ENCODE measurements at regions not wholly inside any gene's neighbourhood (a gene's known extent, or its start where the extent isn't known, plus 50 kb on each side); places are given as distances from the start of the nearest gene placed in this dataset.

- no peak for DNase-seq
Observed at GRCh38 chr4:28555866-28556265, 1695.2 kb downstream of the STIM2 start.

DNA sequence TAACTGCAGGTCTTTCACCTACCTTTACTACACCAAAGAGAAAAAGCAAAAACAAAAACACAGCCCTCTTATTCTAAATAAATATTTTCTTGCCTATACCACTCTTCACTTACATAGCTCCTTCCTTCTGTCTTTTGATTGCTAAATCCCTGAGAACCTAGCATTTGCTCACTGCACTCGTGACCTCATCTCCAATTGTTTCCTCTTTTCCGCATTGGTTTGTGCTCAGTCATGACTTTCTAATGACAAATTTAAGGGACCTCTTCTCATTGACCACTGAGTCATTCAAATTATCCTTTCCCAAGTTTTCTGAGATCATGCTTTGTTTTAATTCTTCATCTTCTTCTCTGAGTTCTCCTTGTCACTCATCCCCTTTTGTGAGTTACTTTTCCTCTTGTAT, 1697.1 kb downstream of the STIM2 start:
- no peak for DNase-seq

GRCh38 chr4:28558895-28559294, 1698.3 kb downstream of the STIM2 start:
- no peak for DNase-seq

DNA sequence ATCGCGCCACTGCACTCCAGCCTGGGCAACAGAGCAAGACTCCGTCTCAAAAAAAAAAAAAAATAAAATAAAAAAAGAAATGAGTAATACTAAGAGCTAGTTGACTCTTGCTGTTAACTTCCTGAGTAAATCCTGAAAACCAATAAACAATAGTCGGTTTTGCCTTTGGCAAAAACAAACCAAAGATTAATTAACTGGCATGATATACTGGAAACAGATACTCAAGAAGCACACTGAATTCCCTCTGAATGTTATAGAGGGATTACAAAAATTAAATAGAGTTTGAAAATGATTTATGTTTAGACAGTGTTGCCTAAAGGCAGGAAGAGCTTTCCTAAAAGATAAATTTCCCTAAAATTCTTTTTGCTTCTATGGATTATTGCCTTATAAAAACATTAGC, 1702.3 kb downstream of the STIM2 start:
- DNase-seq = no peak

- no peak for DNase-seq
Observed at GRCh38 chr4:28565396-28565795, 1704.8 kb downstream of the STIM2 start.

- DNase-seq = no peak
Observed at GRCh38 chr4:28600958-28601357, 1740.3 kb downstream of the STIM2 start.

GRCh38 chr4:28621591-28621990, 1761.0 kb downstream of the STIM2 start:
- no peak for DNase-seq

DNA sequence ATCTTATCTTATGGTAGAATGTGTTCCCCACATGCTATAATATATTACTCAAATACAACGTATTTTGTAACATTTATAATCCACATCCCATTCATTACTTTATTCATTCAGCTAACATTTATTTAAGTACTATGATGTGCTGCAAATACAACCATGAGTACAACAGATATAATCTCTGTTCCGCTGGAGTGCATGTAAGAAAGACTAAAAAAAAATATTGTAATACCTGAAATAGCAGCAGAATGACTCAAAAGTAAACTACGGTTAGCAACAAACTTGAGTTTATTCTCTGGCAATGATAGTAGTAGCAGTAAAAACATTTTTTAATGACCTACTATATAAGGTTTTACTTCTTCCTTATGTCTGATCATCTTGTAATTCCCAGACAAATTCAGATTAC, 1776.3 kb downstream of the STIM2 start:
- DNase-seq = no peak

DNA sequence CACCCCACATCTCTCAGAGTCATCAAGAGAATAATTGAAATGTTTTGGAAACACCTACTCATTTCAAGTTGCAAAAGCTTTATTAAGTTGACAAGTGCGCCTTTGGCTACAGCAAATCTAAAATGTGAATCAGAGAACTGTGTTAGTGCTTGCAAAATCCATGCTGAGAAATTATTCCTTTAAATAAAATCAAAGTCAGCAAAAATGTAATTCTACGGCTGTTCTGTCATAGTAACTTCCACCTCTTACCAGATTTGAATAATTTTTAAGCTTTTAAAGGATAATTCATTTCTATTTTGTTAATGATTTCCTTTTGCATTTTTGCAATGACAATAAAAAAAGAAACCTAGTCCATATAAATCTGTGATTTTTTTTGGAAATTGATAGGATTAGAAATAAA, 1779.1 kb downstream of the STIM2 start:
- DNase-seq = no peak

DNA sequence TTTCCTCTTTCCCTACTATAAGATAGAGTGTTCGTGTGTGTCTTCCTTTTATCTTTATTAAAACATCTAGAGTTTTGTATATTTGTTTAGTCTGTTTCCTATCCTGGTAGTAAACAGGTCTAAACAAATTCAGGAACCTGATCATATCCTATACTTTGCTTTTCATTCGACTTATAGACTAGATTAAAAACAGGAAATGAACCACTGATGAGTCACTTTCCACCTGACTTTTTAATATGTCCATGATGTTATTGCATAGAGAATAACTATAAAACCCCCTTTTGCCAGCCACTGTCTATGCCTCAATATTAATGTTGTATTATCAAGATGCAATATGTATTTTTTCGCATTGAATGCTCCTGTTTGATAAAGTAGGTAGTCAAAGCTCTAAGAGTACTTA, 1794.0 kb downstream of the STIM2 start:
- no peak for DNase-seq

DNA sequence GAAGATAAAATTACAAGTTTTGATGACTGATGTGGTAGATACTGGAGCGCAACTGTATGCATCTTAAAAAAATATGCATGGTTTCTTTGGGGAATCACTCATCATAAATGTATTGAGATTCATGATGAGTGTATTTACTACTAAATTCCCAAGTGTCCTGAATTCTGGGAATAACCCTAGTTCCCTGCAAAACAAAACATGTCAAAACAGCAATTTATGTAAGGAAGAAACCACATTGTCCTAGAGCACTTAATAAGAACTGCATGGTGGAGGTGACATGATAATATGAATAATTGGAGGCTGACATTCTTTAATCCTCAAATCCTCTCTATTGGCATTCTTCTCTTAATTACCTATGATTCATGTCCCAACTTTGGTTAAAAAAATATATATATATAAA, 1804.7 kb downstream of the STIM2 start:
- no peak for DNase-seq

GRCh38 chr4:28675582-28675981, 1814.9 kb downstream of the STIM2 start:
- no peak for DNase-seq

DNA sequence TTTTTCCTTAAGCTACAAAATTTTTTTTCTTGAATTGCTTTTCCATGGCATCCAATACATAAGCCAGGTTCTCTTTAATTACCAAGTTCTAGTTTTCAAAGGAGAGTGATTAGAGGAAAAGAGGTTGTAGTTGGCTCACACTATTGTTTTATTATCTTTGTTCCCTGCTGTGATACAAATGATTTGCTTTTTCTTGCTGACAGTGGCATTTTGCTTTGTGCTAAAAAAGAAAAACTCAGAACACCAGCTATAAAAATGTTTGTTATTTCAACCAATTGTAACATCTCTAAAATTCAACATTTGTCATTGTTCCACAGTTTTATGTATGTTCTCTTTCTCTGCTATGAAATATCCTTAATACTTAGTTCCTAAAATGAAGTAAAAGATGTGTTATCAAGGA, 1817.2 kb downstream of the STIM2 start:
- no peak for DNase-seq

DNA sequence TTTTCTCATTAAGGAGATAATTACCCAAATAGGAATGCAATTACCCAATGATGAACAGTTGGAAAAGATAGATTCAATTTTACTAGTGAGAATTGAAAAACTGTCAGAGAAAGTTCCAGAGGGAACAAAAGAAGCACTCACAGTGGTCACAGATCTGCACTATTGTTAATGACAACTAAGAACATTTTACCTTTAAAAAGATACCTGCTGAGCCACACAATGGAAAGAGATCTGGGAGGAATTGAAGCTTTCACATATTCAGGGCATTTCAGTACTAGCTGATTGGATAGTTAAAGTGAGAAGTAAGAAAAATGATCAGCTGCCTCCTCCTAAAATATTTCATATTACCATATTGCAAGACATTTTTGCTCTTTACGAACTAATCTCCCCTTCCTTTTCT, 1822.2 kb downstream of the STIM2 start:
- no peak for DNase-seq

DNA sequence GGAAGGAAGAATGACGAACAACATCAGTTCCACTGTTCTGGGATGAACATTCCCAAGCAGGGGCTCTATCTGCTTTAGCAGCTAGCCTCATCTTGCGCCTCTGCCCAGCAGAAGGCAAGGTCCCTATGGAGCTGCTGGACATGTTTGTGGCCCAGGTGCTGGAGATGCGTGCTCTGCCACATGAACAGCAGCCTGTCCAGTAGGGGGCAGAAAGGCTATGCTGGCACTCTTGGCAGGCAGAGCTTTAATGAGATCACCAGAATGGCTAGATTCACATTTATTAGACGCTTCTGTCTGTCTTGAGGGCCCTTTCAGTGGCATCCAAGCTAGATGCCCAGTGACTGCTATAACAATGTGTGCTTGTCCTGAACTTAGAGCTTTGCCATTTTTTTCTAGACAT, 1826.0 kb downstream of the STIM2 start:
- DNase-seq = no peak

GRCh38 chr4:28690890-28691289, 1830.2 kb downstream of the STIM2 start:
- no peak for DNase-seq

- DNase-seq = no peak
Observed at GRCh38 chr4:28702571-28702970, 1841.9 kb downstream of the STIM2 start.

DNA sequence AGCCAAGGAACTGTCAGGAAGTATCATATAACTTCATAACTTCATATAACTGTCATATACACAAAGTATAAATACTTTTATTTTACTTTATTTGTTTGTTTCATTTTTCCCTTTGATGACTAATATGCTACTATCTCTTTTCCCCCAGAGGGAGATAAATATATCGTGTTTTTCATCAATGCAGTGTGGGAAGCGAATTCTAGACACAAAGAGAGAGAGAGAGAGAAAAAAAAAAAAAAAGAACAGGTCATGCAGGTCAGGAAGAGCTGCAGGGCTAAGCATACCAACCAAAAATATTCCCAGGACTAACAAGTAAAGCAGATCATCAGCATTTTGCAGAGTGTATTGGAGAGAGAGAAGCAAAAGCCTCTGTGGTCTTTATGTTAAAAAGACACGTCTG, 1849.2 kb downstream of the STIM2 start:
- no peak for DNase-seq

- no peak for DNase-seq
Observed at GRCh38 chr4:28723371-28723770, 1862.7 kb downstream of the STIM2 start.

DNA sequence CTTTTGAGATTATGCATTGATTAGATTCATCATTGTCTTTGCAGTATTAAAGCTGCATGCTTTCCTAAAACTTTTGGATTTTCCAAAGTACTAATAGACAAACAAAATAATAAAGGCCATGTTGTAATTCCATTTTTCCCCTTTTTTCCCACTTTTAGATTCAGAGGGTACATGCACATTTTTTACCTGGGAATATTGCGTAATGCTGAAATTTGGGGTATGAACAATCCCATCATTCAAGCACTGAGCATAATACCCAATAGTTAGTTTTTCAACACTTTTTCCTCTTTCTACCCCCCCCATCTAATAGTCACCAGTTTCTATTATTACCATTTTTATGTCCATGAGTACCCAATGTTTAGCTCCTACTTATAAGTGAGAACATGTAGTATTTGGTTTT, 1863.6 kb downstream of the STIM2 start:
- DNase-seq = no peak

DNA sequence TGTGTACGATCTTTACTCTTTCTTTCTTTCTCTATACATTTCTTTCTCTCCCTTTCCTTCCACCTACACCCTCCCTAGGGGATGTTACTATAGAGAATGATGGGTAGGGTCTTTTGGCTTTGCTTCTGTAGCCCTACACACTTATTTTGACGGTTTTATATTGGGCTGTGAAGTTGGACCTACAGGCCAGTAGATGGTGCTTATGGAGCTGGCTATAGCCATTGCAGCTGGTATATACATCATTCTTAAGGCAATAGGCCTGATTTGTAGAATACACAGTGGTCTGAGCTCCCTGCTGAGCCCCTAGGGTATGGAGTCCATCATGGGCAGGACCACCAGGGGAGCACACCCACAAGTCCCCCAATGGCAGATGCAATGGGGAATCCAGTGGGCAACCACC, 1869.7 kb downstream of the STIM2 start:
- no peak for DNase-seq

GRCh38 chr4:28744066-28744465, 1883.4 kb downstream of the STIM2 start:
- no peak for DNase-seq

DNA sequence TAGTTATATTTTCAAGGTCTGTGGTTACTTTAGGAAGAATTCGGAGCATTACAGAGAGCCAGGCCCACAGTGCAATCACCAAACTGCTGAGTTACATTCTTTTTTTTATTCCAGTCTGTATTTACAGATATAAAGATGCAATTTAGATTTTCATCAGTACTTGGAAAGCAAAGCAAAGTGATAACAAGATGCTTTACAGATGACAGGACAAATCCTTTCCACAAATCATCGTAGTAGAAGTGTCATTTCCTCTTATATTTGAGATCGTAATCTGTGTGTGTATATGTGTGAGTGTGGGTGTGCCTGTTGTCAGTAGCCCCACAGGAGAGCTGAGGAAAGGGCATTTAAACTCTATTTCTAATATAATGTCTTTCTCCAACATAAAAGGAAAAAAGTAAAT, 1893.7 kb downstream of the STIM2 start:
- DNase-seq = no peak

DNA sequence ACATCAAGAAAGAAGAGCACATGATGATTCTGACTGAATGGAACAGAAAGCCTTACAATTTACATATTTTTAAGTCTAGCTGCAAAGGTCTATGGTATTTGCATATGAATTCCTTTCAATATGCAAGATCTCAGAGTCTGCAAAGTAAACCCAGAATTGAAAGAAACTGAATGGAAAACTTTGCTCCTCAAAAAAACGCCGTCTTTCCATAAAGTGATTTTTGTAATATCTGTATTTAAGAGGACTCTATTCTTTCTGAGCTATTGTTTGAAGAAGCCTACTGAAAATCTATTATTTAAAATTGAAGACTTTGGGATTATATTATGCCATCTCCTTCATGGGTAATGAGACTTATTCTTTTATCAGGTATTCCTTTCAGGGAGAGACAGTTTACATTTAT, 1894.4 kb downstream of the STIM2 start:
- no peak for DNase-seq

- DNase-seq = no peak
Observed at GRCh38 chr4:28759064-28759463, 1898.4 kb downstream of the STIM2 start.

GRCh38 chr4:28760003-28760402, 1899.4 kb downstream of the STIM2 start:
- DNase-seq = no peak

All from SIG-M5 (cell line).